ENCODE measurements at regions not wholly inside any gene's neighbourhood (a gene's known extent, or its start where the extent isn't known, plus 50 kb on each side); places are given as distances from the start of the nearest gene placed in this dataset.

GRCh38 chr6:19427548-19427947 lies 409.6 kb upstream of the ID4 start:
- in situ Hi-C loops (cut with MboI; ENCODE audit: low sequenced_read_pairs) = no loop called here
- Histone ChIP-seq H3K18ac (ENCODE audit: low read depth, low read length) (no peak overlapping the region), H3K9ac (ENCODE audit: low read depth, low read length) (no peak overlapping the region), H3K27me3 (ENCODE audit: control insufficient read depth, insufficient read depth, low read length) (no peaks in the 10 kb centered on the region), H2BK20ac (ENCODE audit: low read depth, low read length) (no peak overlapping the region), H3K23ac (ENCODE audit: low read depth, low read length) (no peak overlapping the region), H4K20me1 (ENCODE audit: insufficient read depth, low read length) (no peaks in the 10 kb centered on the region), H2BK5ac (ENCODE audit: low read depth, low read length, poor library complexity, severe bottlenecking) (no peak overlapping the region), H3K4ac (ENCODE audit: low read depth, low read length) (no peak overlapping the region), H2BK120ac (ENCODE audit: low read depth, low read length) (no peak overlapping the region), H2BK15ac (ENCODE audit: low read depth, low read length) (no peak overlapping the region), H3K79me1 (ENCODE audit: low read depth in 1 of 2, low read length in 2 of 2) (no peaks in the 10 kb centered on the region), H3K9me1 (ENCODE audit: insufficient read depth, low read length) (no peaks in the 10 kb centered on the region), H3K4me2 (ENCODE audit: low read depth, low read length) (no peak overlapping the region), H4K5ac (ENCODE audit: low read depth, low read length) (no peak overlapping the region), H3K14ac (replicated peaks; ENCODE audit: low read depth, low read length) (no peak overlapping the region), H3K9me3 (ENCODE audit: control insufficient read depth, insufficient read depth, low read length) (no peaks in the 10 kb centered on the region; the same call in 1 of the 2 replicates), H2AK9ac (replicated peaks; ENCODE audit: low read depth, low read length, poor library complexity) (no peak overlapping the region), H3K36me3 (ENCODE audit: control insufficient read depth, insufficient read depth, low read length) (no peaks in the 10 kb centered on the region), H3K56ac (ENCODE audit: extremely low read depth, insufficient read depth, low read length) (no peak overlapping the region), H4K8ac (ENCODE audit: low read depth in 2 of 2, low read length in 2 of 2) (no peak overlapping the region), H2AFZ (replicated peaks; ENCODE audit: low read length, poor library complexity) (no peak overlapping the region), H3K27ac (ENCODE audit: insufficient read depth, low read length) (no peak overlapping the region), H3K4me3 (ENCODE audit: insufficient read depth, low read depth, low read length) (no peak overlapping the region), H4K91ac (ENCODE audit: insufficient read depth, low read depth, low read length) (no peak overlapping the region), H3K4me1 (ENCODE audit: control insufficient read depth, insufficient read depth, low read length) (no peaks in the 10 kb centered on the region), H2AK5ac (ENCODE audit: low read depth, low read length) (no peak overlapping the region)
- POLR2A ChIA-PET (ENCODE audit: unreplicated experiment) = no interaction called here
- CTCF ChIA-PET = no interaction called here
- dilution Hi-C loops (cut with HindIII; ENCODE audit: low sequenced_read_pairs, unreplicated experiment) = no loop called here
- DNase-seq (no peak), ATAC-seq (ENCODE audit: low read depth) (no peak)
- BruUV-seq (replicated peaks) = no TSS peak
- intact Hi-C loops (cut with micrococcal nuclease) = no loop called here
- no peak for TF ChIP-seq RFX5 (IDR thresholded peaks at IDR 0.05; ENCODE audit: low read depth, low read length)
- no peak for TF ChIP-seq ELK1 (IDR thresholded peaks at IDR 0.05; ENCODE audit: borderline replicate concordance, low read depth, low read length)
- no peak for TF ChIP-seq MAZ (IDR thresholded peaks at IDR 0.05; ENCODE audit: borderline replicate concordance, low read depth, low read length)
- no peak for TF ChIP-seq MAFK (IDR thresholded peaks at IDR 0.05; ENCODE audit: low read depth, low read length)
- TF ChIP-seq CEBPB (IDR thresholded peaks at IDR 0.05; ENCODE audit: low read depth, low read length) = no peak
- no peak for TF ChIP-seq NFE2L2 (IDR thresholded peaks at IDR 0.05; ENCODE audit: low read depth, low read length)
- TF ChIP-seq USF2 (IDR thresholded peaks at IDR 0.05; ENCODE audit: low read depth, low read length) = no peak
- no peak for TF ChIP-seq CTCF (conservative IDR thresholded peaks at IDR 0.05; ENCODE audit: low read depth, low read length)
- TF ChIP-seq RAD21 (IDR thresholded peaks at IDR 0.05; ENCODE audit: low read length) = no peak
- TF ChIP-seq BHLHE40 (IDR thresholded peaks at IDR 0.05; ENCODE audit: low read depth, low read length) = no peak
- no peak for TF ChIP-seq MXI1 (IDR thresholded peaks at IDR 0.05; ENCODE audit: borderline replicate concordance, low read depth, low read length)
- TF ChIP-seq POLR2A (IDR thresholded peaks at IDR 0.05; ENCODE audit: low read depth, low read length) = no peak
- no peak for TF ChIP-seq FOS (IDR thresholded peaks at IDR 0.05; ENCODE audit: low read depth, low read length)
- no peak for TF ChIP-seq RCOR1 (IDR thresholded peaks at IDR 0.05; ENCODE audit: insufficient replicate concordance, low read length)
- TF ChIP-seq SMC3 (IDR thresholded peaks at IDR 0.05; ENCODE audit: low read depth, low read length) = no peak
- no CpG with 5 or more reads among the region's 1 CpG for WGBS, 2 experiments (ENCODE audit: extremely low coverage in 2 of 2, insufficient read length in 1 of 2)

Data from IMR-90 (cell line).